HPDE6-E6E7 (cell line): ENCODE measurements at regions not wholly inside any gene's neighbourhood (a gene's known extent, or its start where the extent isn't known, plus 50 kb on each side); places are given as distances from the start of the nearest gene placed in this dataset.
"Not testable (repeated sequence)": the region's sequence is repeated elsewhere in the genome, so short reads cannot be mapped to it uniquely, and the experiment has no call there.

Source experiments
- DNase-seq: peaks from one replicate; pipeline ENCODE4 v3.0.0; 2011; ENCODE audit warnings: missing footprints; ENCODE audit errors: extremely low spot score

GRCh38 chr2:145753966-145754365, 1234.0 kb upstream of the ZEB2 start:
- no peak for DNase-seq

- DNase-seq: no peak
Measured at GRCh38 chr2:145753041-145753608, 1233.2 kb upstream of the ZEB2 start.

GRCh38 chr2:145752091-145752806, 1232.3 kb upstream of the ZEB2 start:
- DNase-seq: no peak

- no peak for DNase-seq
Measured at GRCh38 chr2:145751629-145752028, 1231.7 kb upstream of the ZEB2 start.

- DNase-seq: no peak
Measured at GRCh38 chr2:145751155-145751554, 1231.2 kb upstream of the ZEB2 start.

GRCh38 chr2:145750612-145751011, 1230.7 kb upstream of the ZEB2 start:
- DNase-seq: no peak

- DNase-seq: no peak
Measured at GRCh38 chr2:145750144-145750543, 1230.2 kb upstream of the ZEB2 start.

- no peak for DNase-seq
Measured at GRCh38 chr2:145749556-145749955, 1229.6 kb upstream of the ZEB2 start.

- DNase-seq: no peak
Measured at GRCh38 chr2:145748927-145749326, 1229.0 kb upstream of the ZEB2 start.

GRCh38 chr2:145747715-145748114, 1227.8 kb upstream of the ZEB2 start:
- no peak for DNase-seq

GRCh38 chr2:145745387-145745721, 1225.4 kb upstream of the ZEB2 start:
- DNase-seq: not testable (repeated sequence)

GRCh38 chr2:145744541-145745386, 1224.8 kb upstream of the ZEB2 start:
- peak; percentile 36 for DNase-seq

- DNase-seq: no peak
Measured at GRCh38 chr2:145743011-145743410, 1223.1 kb upstream of the ZEB2 start.

- no peak for DNase-seq
Measured at GRCh38 chr2:145741636-145742035, 1221.7 kb upstream of the ZEB2 start.

- DNase-seq: no peak
Measured at GRCh38 chr2:145741181-145741580, 1221.3 kb upstream of the ZEB2 start.

GRCh38 chr2:145740302-145740701, 1220.4 kb upstream of the ZEB2 start:
- DNase-seq: no peak

- no peak for DNase-seq
Measured at GRCh38 chr2:145739681-145740080, 1219.8 kb upstream of the ZEB2 start.

GRCh38 chr2:145736871-145737270, 1217.0 kb upstream of the ZEB2 start:
- DNase-seq: no peak

GRCh38 chr2:145731467-145731866, 1211.5 kb upstream of the ZEB2 start:
- DNase-seq: no peak

- no peak for DNase-seq
Measured at GRCh38 chr2:145729993-145730770, 1210.3 kb upstream of the ZEB2 start.

- DNase-seq: no peak
Measured at GRCh38 chr2:145729481-145729880, 1209.6 kb upstream of the ZEB2 start.

- no peak for DNase-seq
Measured at GRCh38 chr2:145728511-145728910, 1208.6 kb upstream of the ZEB2 start.
